OCI-LY3 (cell line): ENCODE measurements at regions not wholly inside any gene's neighbourhood (a gene's known extent, or its start where the extent isn't known, plus 50 kb on each side); places are given as distances from the start of the nearest gene placed in this dataset.

Experiments used
- EZH2phosphoT487 ChIP-seq: fragments of 200-600 bp; shearing (Covaris generic); IDR thresholded peaks from 2 replicates; pipeline ENCODE4 v1.6.1; 2018; ENCODE audit warnings: antibody characterized with exemption, mixed run types, low read depth
- TF ChIP-seq, protein P1 (sequence below): fragments of 200-600, 300-600 bp; sonication (generic); IDR thresholded peaks from 2 replicates; pipeline ENCODE4 v1.5.1; 2014; ENCODE audit warnings: antibody characterized with exemption, low read length, low read depth

- TF ChIP-seq, protein P1, sequence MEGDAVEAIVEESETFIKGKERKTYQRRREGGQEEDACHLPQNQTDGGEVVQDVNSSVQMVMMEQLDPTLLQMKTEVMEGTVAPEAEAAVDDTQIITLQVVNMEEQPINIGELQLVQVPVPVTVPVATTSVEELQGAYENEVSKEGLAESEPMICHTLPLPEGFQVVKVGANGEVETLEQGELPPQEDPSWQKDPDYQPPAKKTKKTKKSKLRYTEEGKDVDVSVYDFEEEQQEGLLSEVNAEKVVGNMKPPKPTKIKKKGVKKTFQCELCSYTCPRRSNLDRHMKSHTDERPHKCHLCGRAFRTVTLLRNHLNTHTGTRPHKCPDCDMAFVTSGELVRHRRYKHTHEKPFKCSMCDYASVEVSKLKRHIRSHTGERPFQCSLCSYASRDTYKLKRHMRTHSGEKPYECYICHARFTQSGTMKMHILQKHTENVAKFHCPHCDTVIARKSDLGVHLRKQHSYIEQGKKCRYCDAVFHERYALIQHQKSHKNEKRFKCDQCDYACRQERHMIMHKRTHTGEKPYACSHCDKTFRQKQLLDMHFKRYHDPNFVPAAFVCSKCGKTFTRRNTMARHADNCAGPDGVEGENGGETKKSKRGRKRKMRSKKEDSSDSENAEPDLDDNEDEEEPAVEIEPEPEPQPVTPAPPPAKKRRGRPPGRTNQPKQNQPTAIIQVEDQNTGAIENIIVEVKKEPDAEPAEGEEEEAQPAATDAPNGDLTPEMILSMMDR: no peak
- TF ChIP-seq EZH2phosphoT487: no peak
Observed at GRCh38 chr10:71088054-71088453, 124.3 kb upstream of the UNC5B start.
